ENCODE measurements at regions not wholly inside any gene's neighbourhood (a gene's known extent, or its start where the extent isn't known, plus 50 kb on each side); places are given as distances from the start of the nearest gene placed in this dataset.
"Not testable (repeated sequence)": the region's sequence is repeated elsewhere in the genome, so short reads cannot be mapped to it uniquely, and the experiment has no call there.

DNA sequence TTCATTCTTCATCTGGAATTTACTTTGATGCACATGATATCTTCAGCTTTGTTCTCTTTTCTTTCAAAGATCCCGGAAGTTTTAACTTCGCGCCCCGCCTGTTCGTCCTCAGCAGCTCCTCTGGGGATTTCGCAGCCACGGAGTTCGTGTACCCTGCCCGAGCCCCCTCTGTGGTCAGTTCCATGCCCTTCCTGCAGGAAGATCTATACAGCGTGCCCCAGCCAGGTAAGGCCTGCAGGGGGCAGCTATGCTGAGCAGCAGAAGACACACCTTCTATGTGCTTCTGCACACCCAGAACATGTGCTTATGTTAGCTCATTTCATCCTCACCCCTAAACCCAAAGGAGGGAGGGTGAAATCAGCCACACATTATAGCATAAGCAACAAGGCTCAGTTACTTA, 79.7 kb upstream of the LYZL2 start:
- no peaks in the 10 kb centered on the region for H3K36me3 ChIP-seq (ENCODE audit: insufficient read depth)
- 88% methylated on average over 10 of the region's 10 CpGs for WGBS

DNA sequence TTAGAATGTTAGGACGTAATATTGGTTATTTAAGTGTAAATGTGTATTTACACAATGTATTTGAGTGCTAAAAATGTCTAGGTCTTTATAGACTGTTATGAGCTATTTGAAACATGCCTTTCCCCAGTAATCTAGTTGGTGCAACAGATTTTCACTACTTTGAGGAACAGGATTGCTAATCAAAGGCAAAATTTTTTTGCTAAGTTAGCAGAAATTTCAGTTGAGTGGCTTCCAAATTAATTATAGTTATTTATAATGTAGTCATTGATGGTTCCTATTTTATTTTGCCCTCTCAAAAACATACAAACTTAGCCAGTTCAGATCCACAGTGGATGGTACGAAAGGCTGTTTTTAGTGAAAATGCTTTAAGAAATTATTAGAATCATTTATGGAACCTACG, 78.7 kb upstream of the LYZL2 start:
- Histone ChIP-seq H3K4me3 (ENCODE audit: low read depth, low read length) (no peak overlapping the region), H3K36me3 (ENCODE audit: insufficient read depth) (no peaks in the 10 kb centered on the region), H3K4me1 (ENCODE audit: insufficient read depth) (no peaks in the 10 kb centered on the region), H3K27ac (ENCODE audit: low read depth) (no peak overlapping the region)
- 94% methylated on average over 3 of the region's 3 CpGs for WGBS
- no peak for DNase-seq (ENCODE audit: extremely low spot score)

More for the DNA sequence above, 79.7 kb upstream of the LYZL2 start:
- no peak overlapping the region for H3K4me3 ChIP-seq (ENCODE audit: low read depth, low read length)
- H3K27ac ChIP-seq (ENCODE audit: low read depth), result no peak overlapping the region
- no peak for DNase-seq (ENCODE audit: extremely low spot score)
- no peaks in the 10 kb centered on the region for H3K4me1 ChIP-seq (ENCODE audit: insufficient read depth)

DNA sequence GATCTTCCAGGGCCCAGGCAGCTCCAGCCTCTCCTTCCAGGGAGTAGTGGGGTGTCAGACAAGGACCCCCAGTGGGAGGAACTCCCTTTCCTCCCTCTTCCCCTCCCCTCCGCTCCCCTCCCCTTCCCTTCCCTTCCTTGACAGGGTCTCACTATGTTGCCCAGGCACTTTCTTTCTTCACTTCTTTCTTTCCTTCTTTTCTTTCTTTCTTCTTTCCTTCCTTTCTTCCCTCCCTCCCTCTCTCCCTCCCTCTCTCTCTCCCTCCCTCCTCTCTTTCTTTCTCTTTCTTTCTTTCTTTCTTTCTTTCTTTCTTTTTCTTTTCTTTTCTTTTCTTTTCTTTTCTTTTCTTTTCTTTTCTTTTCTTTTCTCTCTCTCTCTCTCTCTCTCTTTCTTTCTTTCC, 76.6 kb upstream of the LYZL2 start:
- H3K4me3 ChIP-seq (ENCODE audit: low read depth, low read length); H3K36me3 ChIP-seq (ENCODE audit: insufficient read depth); H3K4me1 ChIP-seq (ENCODE audit: insufficient read depth); H3K27ac ChIP-seq (ENCODE audit: low read depth); DNase-seq (ENCODE audit: extremely low spot score): not testable (repeated sequence)
- 96% methylated on average over 1 of the region's 1 CpG for WGBS

DNA sequence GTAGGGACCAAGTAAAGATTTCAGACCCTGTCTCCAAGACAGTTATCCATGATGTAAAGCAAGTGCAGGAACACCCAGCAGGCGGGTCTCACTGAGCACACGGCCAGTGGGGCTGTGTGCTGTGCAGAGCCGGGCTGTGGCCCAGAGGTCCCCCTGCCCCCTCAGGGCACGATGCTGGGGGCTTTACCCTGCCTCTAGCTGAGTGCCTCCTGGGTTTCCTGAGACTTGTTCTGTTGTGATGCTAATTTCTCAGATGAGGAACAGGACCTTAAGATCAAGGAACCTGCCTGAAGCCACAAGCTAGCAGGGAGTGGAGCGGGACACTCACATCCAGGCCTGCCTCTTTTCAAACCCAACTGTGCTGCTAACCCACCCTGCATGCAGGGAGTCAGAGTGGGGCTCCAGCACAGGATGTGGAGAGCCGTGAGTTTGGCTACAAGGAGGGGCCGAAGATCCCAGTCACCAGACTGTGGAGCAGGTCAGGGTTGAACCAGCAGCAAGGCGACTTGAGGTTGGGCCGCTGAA, 76.1 kb upstream of the LYZL2 start:
- DNase-seq (ENCODE audit: extremely low spot score), result no peak
- H3K4me3 ChIP-seq (ENCODE audit: low read depth, low read length), result no peak overlapping the region
- H3K36me3 ChIP-seq (ENCODE audit: insufficient read depth), result no peaks in the 10 kb centered on the region
- no peak overlapping the region for H3K27ac ChIP-seq (ENCODE audit: low read depth)
- WGBS, result 74% methylated on average over 9 of the region's 9 CpGs
- H3K4me1 ChIP-seq (ENCODE audit: insufficient read depth), result no peaks in the 10 kb centered on the region

DNA sequence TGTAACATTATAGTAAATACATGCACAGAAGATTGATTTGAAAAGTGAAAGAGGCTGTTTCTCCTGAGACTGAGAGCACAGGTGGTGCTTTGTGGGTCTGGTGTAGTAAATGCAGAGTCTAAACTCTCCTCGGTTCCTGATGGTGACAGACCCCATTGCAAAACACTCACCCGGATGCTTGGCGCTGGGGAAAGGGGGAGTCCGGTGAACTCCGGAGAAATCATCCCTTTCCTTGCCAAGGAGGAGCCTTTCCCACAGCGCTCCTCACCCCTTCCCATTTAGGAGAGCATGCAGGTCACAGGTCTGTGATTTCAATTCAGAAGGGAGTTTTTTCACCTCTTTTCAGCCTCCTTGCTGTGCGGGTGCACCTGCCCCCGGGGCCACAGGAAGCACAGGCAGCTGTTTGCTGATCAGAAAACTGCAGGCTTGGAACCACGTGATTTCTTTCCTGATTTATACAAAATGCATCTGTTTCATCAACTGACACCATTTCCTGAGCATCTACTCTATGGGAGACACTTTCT, 75.6 kb upstream of the LYZL2 start:
- 38% methylated on average over 9 of the region's 9 CpGs for WGBS

DNA sequence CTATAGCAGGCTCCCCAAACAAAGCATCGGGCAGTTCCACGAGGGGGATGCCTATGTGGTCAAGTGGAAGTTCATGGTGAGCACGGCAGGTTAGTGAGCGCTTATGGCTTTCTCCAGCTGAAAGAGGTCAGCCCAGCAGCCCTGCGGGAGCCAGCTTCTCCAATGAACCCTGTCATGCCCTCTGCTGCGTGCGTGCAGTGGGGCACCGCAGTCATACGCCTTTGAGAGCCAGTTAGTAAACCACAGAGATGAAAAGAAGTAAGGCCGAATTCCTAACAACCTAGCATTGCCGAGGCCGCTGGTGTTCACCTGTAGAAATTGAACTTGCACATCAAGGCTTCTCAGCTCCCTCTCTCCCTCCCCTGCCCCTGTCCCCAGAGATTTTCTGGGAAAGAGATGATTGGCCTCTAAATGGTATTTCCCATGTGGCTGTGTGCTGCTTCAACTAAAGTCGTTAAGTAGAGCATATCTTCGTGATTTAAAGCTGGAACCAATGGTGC, 75.1 kb upstream of the LYZL2 start:
- 87% methylated on average over 14 of the region's 14 CpGs for WGBS
- not testable (repeated sequence) for H3K4me1 ChIP-seq (ENCODE audit: insufficient read depth); DNase-seq (ENCODE audit: extremely low spot score); H3K27ac ChIP-seq (ENCODE audit: low read depth); H3K4me3 ChIP-seq (ENCODE audit: low read depth, low read length); H3K36me3 ChIP-seq (ENCODE audit: insufficient read depth)

More for the DNA sequence above, 75.6 kb upstream of the LYZL2 start:
- no peaks in the 10 kb centered on the region for H3K4me1 ChIP-seq (ENCODE audit: insufficient read depth)
- DNase-seq (ENCODE audit: extremely low spot score), result no peak
- no peak overlapping the region for H3K27ac ChIP-seq (ENCODE audit: low read depth)
- no peak overlapping the region for H3K4me3 ChIP-seq (ENCODE audit: low read depth, low read length)
- no peaks in the 10 kb centered on the region for H3K36me3 ChIP-seq (ENCODE audit: insufficient read depth)

DNA sequence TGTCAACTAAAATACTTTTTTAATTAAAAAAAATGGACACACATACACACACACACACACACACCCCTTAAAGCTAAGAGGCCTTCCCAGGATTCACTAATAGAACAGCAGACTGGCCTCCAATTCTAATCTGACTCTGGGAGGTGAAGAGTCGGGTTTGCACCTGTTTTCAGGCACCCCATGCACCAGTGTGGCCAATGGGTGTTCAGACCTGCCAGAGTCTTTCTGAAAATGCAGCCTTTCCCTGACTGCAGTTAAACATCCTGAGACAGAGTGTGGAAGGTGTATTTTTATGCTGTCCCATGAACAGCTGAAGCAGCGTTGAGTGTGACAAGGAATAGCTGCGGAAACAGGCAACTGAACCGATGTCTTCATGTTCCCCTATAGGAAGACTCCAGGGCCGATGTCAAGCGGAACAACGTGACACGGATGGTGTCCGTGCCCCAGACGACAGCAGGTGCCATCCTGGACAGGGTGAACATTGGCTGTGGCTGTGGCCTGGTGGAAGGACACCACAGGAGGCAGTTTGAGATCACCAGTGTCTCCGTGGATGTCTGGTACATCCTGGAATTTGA, 74.6 kb upstream of the LYZL2 start:
- Histone ChIP-seq H3K27ac (ENCODE audit: low read depth) (no peak overlapping the region), H3K4me1 (ENCODE audit: insufficient read depth) (no peaks in the 10 kb centered on the region), H3K4me3 (ENCODE audit: low read depth, low read length) (no peak overlapping the region), H3K36me3 (ENCODE audit: insufficient read depth) (no peaks in the 10 kb centered on the region)
- no peak for DNase-seq (ENCODE audit: extremely low spot score)
- 87% methylated on average over 11 of the region's 11 CpGs for WGBS

DNA sequence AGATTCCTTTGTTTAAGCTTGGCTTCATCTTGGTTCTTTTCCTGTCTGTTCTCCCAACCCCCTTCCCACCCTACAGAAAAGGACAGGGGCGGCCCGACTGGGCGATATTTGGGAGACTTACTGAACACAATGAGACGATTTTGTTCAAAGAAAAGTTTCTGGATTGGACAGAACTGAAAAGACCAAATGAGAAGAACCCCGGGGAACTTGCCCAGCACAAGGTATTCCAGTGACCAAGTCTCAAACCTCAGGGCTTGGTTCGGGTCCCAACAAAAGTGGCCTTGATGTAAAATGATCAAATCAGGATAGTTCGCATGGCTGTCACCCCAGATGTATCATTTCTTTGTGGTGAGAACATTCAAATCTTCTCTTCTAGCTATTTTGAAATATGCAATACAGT, 73.9 kb upstream of the LYZL2 start:
- not testable (repeated sequence) for DNase-seq (ENCODE audit: extremely low spot score); H3K36me3 ChIP-seq (ENCODE audit: insufficient read depth); H3K4me1 ChIP-seq (ENCODE audit: insufficient read depth); H3K27ac ChIP-seq (ENCODE audit: low read depth); H3K4me3 ChIP-seq (ENCODE audit: low read depth, low read length)
- WGBS, result 82% methylated on average over 7 of the region's 7 CpGs

DNA sequence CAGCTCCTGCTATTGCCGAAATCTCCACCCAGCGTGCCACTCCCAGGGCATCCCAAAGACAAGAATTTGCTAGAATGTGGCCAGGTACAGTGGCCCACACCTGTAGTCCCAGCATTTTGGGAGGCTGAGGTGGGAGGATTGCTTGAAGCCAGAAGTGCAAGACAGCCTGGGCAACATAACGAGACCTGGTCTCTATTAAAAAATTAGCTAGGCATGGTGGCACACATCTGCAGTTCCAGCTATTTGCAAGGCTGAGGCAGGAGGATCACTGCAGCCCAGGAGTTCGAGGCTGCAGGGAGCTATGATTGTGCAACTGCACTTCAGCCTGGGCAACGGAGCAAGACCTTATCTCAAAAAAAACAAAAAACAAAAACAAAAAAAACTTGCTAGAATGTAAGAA, 73.3 kb upstream of the LYZL2 start:
- Histone ChIP-seq H3K27ac (ENCODE audit: low read depth) (no peak overlapping the region), H3K36me3 (ENCODE audit: insufficient read depth) (no peaks in the 10 kb centered on the region), H3K4me1 (ENCODE audit: insufficient read depth) (no peaks in the 10 kb centered on the region), H3K4me3 (ENCODE audit: low read depth, low read length) (no peak overlapping the region)
- 74% methylated on average over 5 of the region's 5 CpGs for WGBS
- DNase-seq (ENCODE audit: extremely low spot score), result no peak

DNA sequence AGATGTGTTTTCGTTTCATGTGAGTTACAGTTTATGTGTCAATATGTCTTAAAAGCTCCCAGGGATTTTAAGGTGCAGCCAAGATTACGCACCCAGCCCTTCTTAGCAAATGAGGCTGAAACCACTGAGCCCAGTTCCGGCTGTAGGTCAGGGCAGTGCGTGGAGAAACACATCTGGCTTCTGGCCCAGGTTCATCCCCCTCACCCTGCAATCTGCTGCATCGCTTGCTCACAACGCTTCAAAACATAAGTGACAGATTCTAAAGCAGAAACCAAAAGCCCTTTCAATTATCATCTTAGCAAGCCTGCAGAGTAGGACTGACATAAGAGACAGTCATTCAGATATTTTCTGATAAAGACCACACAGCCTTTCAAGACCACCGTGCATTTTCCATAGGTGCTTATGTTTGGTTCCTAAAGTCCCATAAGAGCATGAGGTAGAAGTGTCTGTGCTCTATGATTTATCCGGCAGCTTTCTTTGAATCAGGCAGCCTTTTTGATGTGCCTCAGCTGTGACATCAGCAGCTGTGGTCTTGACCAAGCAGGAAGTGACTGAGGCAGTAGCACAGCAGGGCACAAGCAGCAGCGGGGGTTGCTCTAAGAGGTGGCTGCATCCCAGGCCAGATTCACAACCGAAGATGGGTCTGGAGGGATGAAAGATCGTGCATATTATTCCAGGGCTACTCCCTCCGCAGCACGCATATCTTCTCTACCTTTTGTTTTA, 72.1 kb upstream of the LYZL2 start:
- DNase-seq (ENCODE audit: extremely low spot score), result no peak

DNA sequence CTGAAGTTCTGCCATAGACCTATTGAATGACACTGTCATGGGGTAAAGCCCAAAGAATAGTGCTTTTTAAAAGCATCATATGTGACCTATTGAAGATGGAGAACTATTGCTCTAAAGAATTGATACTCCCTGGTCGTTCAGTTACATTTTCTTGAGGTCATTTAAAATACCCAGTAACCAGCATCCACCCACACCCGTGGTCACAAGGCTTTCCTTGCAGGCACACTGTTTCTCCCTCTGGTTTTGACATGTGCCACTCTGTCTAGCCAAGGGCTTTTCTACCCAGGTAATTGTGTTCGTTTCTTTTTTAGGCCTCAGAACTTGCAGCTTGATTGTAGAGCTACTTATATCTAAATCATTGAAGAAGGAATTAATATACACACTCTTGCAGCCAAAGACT, 68.3 kb upstream of the LYZL2 start:
- Histone ChIP-seq H3K4me3 (ENCODE audit: low read depth, low read length) (no peak overlapping the region), H3K4me1 (ENCODE audit: insufficient read depth) (no peaks in the 10 kb centered on the region), H3K36me3 (ENCODE audit: insufficient read depth) (no peaks in the 10 kb centered on the region), H3K27ac (ENCODE audit: low read depth) (no peak overlapping the region)
- no peak for DNase-seq (ENCODE audit: extremely low spot score)
- 80% methylated on average over 3 of the region's 3 CpGs for WGBS

More for the DNA sequence above, 72.1 kb upstream of the LYZL2 start:
- no peak overlapping the region for H3K27ac ChIP-seq (ENCODE audit: low read depth)
- H3K36me3 ChIP-seq (ENCODE audit: insufficient read depth), result no peaks in the 10 kb centered on the region
- no peaks in the 10 kb centered on the region for H3K4me1 ChIP-seq (ENCODE audit: insufficient read depth)
- H3K4me3 ChIP-seq (ENCODE audit: low read depth, low read length), result no peak overlapping the region
- 59% methylated on average over 13 of the region's 13 CpGs for WGBS

DNA sequence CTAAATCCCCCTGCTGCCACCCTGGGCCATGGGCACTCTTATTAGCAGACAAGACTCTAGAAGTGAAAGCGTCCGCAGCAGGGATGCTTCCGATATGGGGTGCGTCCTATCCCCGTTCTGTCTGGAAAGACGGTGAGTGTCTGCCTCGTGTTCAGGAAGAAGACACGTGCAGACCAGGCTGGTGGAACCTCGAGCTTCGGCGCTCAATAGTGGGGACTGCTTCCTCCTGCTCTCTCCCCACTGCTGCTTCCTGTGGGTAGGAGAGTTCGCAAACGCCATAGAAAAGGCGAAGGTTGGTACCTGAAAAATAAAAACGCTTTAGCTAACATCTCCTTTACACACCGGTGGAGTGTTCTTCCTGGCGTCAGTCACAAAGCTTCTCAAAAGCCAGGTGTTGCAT, 67.7 kb upstream of the LYZL2 start:
- not testable (repeated sequence) for H3K4me1 ChIP-seq (ENCODE audit: insufficient read depth); DNase-seq (ENCODE audit: extremely low spot score); H3K4me3 ChIP-seq (ENCODE audit: low read depth, low read length); H3K36me3 ChIP-seq (ENCODE audit: insufficient read depth); H3K27ac ChIP-seq (ENCODE audit: low read depth)
- 77% methylated on average over 17 of the region's 17 CpGs for WGBS

DNA sequence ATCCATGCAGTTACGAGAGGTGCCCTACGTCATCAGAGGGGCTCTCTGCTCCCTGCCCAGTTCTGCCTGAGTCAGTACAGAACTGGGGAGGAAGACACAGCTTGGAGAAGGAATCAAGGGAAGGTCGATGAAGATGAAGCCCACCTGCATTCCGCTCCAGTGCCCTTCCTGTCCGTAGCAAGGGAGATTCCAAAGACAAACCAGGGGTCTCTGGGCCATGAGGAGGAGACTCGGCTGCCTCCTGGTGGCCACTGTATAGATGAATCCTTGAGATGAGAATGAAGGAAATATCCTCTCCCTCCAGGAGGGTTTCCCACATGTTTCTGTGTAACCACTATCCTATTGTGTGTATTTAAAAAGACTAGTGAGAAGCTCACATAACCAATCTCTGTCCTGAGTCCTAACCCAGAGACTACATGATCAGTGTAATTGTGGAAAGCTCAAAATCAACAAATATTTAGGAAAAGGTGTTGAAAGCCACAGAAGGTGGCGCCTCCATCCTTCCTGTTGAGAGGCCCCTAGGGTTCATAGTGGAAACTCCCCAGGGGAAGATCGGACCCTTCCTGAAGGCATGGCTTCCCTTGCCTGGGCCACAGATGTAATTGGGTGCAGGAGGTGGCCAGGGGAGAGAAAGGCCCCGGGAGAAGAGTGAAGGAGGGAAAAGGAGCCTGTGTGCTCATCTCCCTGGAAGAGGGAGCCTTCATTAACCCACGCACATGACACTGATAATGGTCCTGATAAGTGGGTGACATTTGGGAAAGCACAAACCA, 67.0 kb upstream of the LYZL2 start:
- 83% methylated on average over 10 of the region's 10 CpGs for WGBS
- not testable (repeated sequence) for H3K36me3 ChIP-seq (ENCODE audit: insufficient read depth); H3K4me3 ChIP-seq (ENCODE audit: low read depth, low read length); H3K27ac ChIP-seq (ENCODE audit: low read depth); H3K4me1 ChIP-seq (ENCODE audit: insufficient read depth); DNase-seq (ENCODE audit: extremely low spot score)

All from urinary bladder (tissue), 3 donors.